ENCODE measurements at regions not wholly inside any gene's neighbourhood (a gene's known extent, or its start where the extent isn't known, plus 50 kb on each side); places are given as distances from the start of the nearest gene placed in this dataset.

- Histone ChIP-seq H3K27ac (ENCODE audit: low read depth in 1 of 2, low read length in 1 of 2) (no peak overlapping the region), H3K9ac (ENCODE audit: insufficient read depth in 1 of 2, low read length in 2 of 2) (no peak overlapping the region), H3K4me3 (no peak overlapping the region), H3K4me1 (ENCODE audit: control insufficient read depth in 5 of 5, insufficient read depth in 5 of 5, low read length in 5 of 5) (no peaks in the 10 kb centered on the region), H3K36me3 (ENCODE audit: control insufficient read depth in 4 of 4, insufficient read depth in 4 of 4, low read length in 4 of 4) (no peaks in the 10 kb centered on the region), H3K9me3 (ENCODE audit: control insufficient read depth in 4 of 4, insufficient read depth in 3 of 4, low read length in 3 of 4) (peaks cover 0 to 6% (median 3%) of the 10 kb centered on the region in 4 donors), H3K27me3 (ENCODE audit: control insufficient read depth in 3 of 3, insufficient read depth in 3 of 3, low read length in 2 of 3) (no peaks in the 10 kb centered on the region)
- ATAC-seq (ENCODE audit: insufficient read depth, low FRiP score): no peak
- no peak for DNase-seq
- TF ChIP-seq, protein P1, sequence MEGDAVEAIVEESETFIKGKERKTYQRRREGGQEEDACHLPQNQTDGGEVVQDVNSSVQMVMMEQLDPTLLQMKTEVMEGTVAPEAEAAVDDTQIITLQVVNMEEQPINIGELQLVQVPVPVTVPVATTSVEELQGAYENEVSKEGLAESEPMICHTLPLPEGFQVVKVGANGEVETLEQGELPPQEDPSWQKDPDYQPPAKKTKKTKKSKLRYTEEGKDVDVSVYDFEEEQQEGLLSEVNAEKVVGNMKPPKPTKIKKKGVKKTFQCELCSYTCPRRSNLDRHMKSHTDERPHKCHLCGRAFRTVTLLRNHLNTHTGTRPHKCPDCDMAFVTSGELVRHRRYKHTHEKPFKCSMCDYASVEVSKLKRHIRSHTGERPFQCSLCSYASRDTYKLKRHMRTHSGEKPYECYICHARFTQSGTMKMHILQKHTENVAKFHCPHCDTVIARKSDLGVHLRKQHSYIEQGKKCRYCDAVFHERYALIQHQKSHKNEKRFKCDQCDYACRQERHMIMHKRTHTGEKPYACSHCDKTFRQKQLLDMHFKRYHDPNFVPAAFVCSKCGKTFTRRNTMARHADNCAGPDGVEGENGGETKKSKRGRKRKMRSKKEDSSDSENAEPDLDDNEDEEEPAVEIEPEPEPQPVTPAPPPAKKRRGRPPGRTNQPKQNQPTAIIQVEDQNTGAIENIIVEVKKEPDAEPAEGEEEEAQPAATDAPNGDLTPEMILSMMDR (IDR thresholded peaks at IDR 0.05; ENCODE audit: control extremely low read depth, extremely low read depth): no peak
- 67 to 84% methylated on average over 2 of the region's 2 CpGs for WGBS, 2 donors
Observed at GRCh38 chr2:84102274-84102673, 356.8 kb downstream of the SUCLG1 start.

- peaks cover 0 to 8% (median 3%) of the 10 kb centered on the region in 4 donors for H3K9me3 ChIP-seq (ENCODE audit: control insufficient read depth in 4 of 4, insufficient read depth in 3 of 4, low read length in 3 of 4)
- DNase-seq (no peak), ATAC-seq (ENCODE audit: insufficient read depth, low FRiP score) (no peak)
- TF ChIP-seq, protein P1 (IDR thresholded peaks at IDR 0.05; ENCODE audit: control extremely low read depth, extremely low read depth): no peak
- H3K27ac ChIP-seq (ENCODE audit: low read depth in 1 of 2, low read length in 1 of 2): no peak overlapping the region
- H3K9ac ChIP-seq (ENCODE audit: insufficient read depth in 1 of 2, low read length in 2 of 2): no peak overlapping the region
- H3K4me3 ChIP-seq: no peak overlapping the region
- H3K4me1 ChIP-seq (ENCODE audit: control insufficient read depth in 5 of 5, insufficient read depth in 5 of 5, low read length in 5 of 5): peaks cover 0 to 3% (median 0%) of the 10 kb centered on the region in 5 donors
- no peaks in the 10 kb centered on the region for H3K27me3 ChIP-seq (ENCODE audit: control insufficient read depth in 3 of 3, insufficient read depth in 3 of 3, low read length in 2 of 3)
- no peaks in the 10 kb centered on the region for H3K36me3 ChIP-seq (ENCODE audit: control insufficient read depth in 4 of 4, insufficient read depth in 4 of 4, low read length in 4 of 4)
Observed at GRCh38 chr2:84088656-84089055, 370.4 kb downstream of the SUCLG1 start.

- ATAC-seq (ENCODE audit: insufficient read depth, low FRiP score): no peak
- H3K36me3 ChIP-seq (ENCODE audit: control insufficient read depth in 4 of 4, insufficient read depth in 4 of 4, low read length in 4 of 4): no peaks in the 10 kb centered on the region
- DNase-seq: peak in 1 of 3 donors; percentile 25
- no peak overlapping the region for H3K4me3 ChIP-seq
- no peaks in the 10 kb centered on the region for H3K9me3 ChIP-seq (ENCODE audit: control insufficient read depth in 4 of 4, insufficient read depth in 3 of 4, low read length in 3 of 4)
- H3K27ac ChIP-seq (ENCODE audit: low read depth in 1 of 2, low read length in 1 of 2): no peak overlapping the region
- H3K9ac ChIP-seq (ENCODE audit: insufficient read depth in 1 of 2, low read length in 2 of 2): no peak overlapping the region
- peaks cover 0 to 3% (median 0%) of the 10 kb centered on the region in 5 donors for H3K4me1 ChIP-seq (ENCODE audit: control insufficient read depth in 5 of 5, insufficient read depth in 5 of 5, low read length in 5 of 5)
- TF ChIP-seq, protein P1 (IDR thresholded peaks at IDR 0.05; ENCODE audit: control extremely low read depth, extremely low read depth): no peak
- no peaks in the 10 kb centered on the region for H3K27me3 ChIP-seq (ENCODE audit: control insufficient read depth in 3 of 3, insufficient read depth in 3 of 3, low read length in 2 of 3)
Observed at GRCh38 chr2:84085562-84085961, 373.5 kb downstream of the SUCLG1 start.

DNA sequence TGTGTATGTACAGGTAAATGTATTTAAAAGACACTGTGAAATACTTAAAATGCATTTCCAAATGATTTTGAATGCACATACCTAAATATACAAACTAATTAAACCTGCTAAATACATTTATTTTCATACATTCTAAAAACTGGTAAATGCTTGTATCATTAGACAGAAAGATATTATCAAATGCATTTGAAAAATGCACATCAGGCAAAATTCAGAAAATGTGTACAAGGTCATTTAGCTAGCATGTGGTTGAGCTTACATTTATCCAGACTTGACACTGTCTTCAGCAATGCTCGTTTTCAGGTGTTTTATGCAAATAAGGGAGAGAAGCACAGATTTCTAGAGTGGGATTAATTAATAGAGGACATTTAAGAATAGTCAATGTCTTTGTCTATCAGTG lies 374.2 kb downstream of the SUCLG1 start:
- Histone ChIP-seq H3K27me3 (ENCODE audit: control insufficient read depth in 3 of 3, insufficient read depth in 3 of 3, low read length in 2 of 3) (no peaks in the 10 kb centered on the region), H3K9ac (ENCODE audit: insufficient read depth in 1 of 2, low read length in 2 of 2) (no peak overlapping the region), H3K36me3 (ENCODE audit: control insufficient read depth in 4 of 4, insufficient read depth in 4 of 4, low read length in 4 of 4) (no peaks in the 10 kb centered on the region), H3K27ac (ENCODE audit: low read depth in 1 of 2, low read length in 1 of 2) (no peak overlapping the region), H3K4me3 (no peak overlapping the region), H3K9me3 (ENCODE audit: control insufficient read depth in 4 of 4, insufficient read depth in 3 of 4, low read length in 3 of 4) (no peaks in the 10 kb centered on the region), H3K4me1 (ENCODE audit: control insufficient read depth in 5 of 5, insufficient read depth in 5 of 5, low read length in 5 of 5) (peaks cover 0 to 3% (median 0%) of the 10 kb centered on the region in 5 donors)
- ATAC-seq (ENCODE audit: insufficient read depth, low FRiP score) (no peak), DNase-seq (no peak)
- TF ChIP-seq, protein P1 (IDR thresholded peaks at IDR 0.05; ENCODE audit: control extremely low read depth, extremely low read depth): no peak
- 38 to 67% methylated on average over 1 of the region's 1 CpG for WGBS, 2 donors
